ENCODE measurements at regions not wholly inside any gene's neighbourhood (a gene's known extent, or its start where the extent isn't known, plus 50 kb on each side); places are given as distances from the start of the nearest gene placed in this dataset.
"Not testable (repeated sequence)": the region's sequence is repeated elsewhere in the genome, so short reads cannot be mapped to it uniquely, and the experiment has no call there.

DNA sequence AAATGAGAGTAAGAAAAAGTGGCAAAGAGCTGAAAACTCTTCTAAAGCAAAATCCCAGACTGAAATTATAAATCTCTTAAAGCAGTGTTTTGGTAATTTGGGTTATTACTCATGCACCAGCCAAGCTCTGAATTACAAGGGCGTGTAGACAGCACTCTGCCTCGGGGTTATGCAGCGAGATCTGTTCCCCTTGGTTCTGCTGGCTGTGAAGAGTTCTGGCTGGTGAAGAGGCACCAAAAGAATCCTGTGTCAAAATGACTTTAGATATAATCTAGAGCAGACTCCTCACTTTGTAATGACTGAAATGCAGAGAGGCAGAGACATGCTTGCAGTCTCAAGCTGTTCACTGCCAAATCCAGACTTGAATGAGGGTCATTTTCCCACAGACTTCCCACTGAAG, 461.8 kb upstream of the CXADR start:
- DNase-seq (ENCODE audit: extremely low read depth in 1 of 2, low read depth in 1 of 2), result no peak

DNA sequence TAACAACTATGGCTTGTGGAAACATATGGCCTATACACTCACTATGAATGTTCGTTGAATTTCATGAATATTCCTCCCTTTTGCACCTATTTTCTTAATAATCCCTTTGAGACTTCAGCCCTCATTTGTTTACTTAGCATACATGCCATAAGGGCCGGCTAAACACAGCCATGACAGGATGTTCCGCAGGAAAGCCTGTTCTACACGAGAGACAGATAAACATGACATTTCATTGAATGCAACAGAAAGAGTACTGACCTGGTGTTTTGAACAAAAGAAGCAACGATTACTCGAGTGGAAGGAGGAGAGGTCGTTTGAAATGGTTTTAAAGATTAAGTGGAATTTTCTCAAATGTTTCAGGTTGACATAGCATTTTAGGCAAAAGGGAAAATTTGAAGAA, 459.5 kb upstream of the CXADR start:
- DNase-seq (ENCODE audit: extremely low read depth in 1 of 2, low read depth in 1 of 2), result no peak

DNA sequence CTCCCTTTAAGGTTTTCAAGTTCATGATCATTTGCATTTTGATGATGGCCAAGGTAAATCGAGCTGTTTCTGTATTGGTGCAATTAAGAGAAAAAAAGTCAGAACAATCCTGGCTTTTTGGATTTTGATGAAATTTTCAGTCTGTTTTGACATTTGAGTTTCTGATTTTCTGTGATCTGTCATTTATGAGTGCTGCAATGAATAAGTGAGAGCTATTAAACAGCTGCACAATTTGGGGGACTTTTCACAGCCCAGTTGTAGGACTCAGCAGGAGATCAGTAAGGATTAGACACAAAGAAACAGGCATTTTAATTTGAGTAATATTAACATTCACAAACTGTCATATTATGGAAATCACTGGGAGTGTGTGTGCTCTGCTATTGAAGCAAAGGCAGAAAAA, 452.9 kb upstream of the CXADR start:
- no peak for DNase-seq (ENCODE audit: extremely low read depth in 1 of 2, low read depth in 1 of 2)

DNA sequence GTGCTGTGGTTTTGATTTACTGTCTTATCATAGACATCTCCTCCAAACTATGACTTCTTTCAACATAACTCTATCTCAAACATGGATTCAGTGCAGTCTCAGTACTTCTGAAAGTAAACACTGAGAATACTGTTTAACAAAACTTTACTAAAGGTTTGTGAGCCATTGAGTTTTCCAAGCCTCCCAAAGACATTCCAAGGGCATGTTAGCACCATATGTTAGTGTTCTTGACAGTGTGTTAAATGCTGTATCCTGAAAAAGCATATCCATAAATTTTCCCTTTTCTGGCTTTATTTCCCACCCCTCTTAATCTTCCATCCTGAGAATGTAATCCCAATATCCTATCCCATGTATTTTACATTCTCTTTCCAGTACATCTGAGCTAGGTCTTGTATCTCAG, 446.8 kb upstream of the CXADR start:
- no peak for DNase-seq (ENCODE audit: extremely low read depth in 1 of 2, low read depth in 1 of 2)

DNA sequence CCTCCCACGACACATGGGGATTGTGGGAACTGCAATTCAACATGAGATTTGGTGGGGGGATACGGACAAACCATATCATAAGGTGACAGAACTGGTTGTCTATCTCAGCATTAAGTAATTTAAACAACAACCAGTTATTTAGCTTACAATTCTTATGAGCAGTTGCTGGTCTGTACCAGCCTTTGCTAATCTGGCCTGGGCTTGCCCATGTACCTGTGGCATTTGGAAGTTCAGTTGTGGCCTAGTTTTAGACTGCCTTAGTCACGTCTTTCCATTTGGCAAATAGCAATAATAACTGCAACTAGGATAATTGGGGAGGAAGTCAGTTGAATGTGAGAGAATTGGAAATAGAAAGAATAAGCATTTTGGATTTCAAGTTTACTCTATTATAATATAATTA, 441.8 kb upstream of the CXADR start:
- DNase-seq (ENCODE audit: extremely low read depth in 1 of 2, low read depth in 1 of 2), result no peak

GRCh38 chr21:17081193-17081592, 431.6 kb upstream of the CXADR start:
- DNase-seq (ENCODE audit: extremely low read depth in 1 of 2, low read depth in 1 of 2), result no peak

GRCh38 chr21:17082843-17083483, 429.9 kb upstream of the CXADR start:
- no peak for DNase-seq (ENCODE audit: extremely low read depth in 1 of 2, low read depth in 1 of 2)

DNA sequence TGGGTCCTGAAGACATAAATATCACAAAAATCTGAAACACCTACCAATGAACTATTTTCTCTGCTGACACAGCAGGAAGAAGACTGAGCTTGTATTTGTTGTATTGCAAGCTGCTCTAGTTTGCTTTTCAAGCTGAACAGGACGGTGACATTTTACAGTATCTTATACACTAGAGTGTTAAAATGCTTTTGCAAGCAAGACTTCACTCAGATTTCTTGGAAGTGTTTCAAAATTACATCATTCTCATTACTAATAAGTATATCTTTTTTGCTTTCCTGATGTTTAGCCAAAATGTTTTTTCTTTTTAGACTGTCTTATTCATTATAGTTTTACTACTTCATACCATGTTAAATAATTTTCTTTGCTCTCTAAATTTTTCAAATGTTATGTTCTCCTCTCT, 427.1 kb upstream of the CXADR start:
- DNase-seq (ENCODE audit: extremely low read depth in 1 of 2, low read depth in 1 of 2), result no peak

- DNase-seq (ENCODE audit: extremely low read depth in 1 of 2, low read depth in 1 of 2), result no peak
These were observed 424.3 kb upstream of the CXADR start for GRCh38 chr21:17088500-17088899.

GRCh38 chr21:17089091-17089491, 423.8 kb upstream of the CXADR start:
- no peak for DNase-seq (ENCODE audit: extremely low read depth in 1 of 2, low read depth in 1 of 2)

- no peak for DNase-seq (ENCODE audit: extremely low read depth in 1 of 2, low read depth in 1 of 2)
These were observed 411.1 kb upstream of the CXADR start for GRCh38 chr21:17101696-17102095.

GRCh38 chr21:17105932-17106331, 406.9 kb upstream of the CXADR start:
- DNase-seq (ENCODE audit: extremely low read depth in 1 of 2, low read depth in 1 of 2), result no peak

GRCh38 chr21:17114045-17114444, 398.8 kb upstream of the CXADR start:
- no peak for DNase-seq (ENCODE audit: extremely low read depth in 1 of 2, low read depth in 1 of 2)

DNA sequence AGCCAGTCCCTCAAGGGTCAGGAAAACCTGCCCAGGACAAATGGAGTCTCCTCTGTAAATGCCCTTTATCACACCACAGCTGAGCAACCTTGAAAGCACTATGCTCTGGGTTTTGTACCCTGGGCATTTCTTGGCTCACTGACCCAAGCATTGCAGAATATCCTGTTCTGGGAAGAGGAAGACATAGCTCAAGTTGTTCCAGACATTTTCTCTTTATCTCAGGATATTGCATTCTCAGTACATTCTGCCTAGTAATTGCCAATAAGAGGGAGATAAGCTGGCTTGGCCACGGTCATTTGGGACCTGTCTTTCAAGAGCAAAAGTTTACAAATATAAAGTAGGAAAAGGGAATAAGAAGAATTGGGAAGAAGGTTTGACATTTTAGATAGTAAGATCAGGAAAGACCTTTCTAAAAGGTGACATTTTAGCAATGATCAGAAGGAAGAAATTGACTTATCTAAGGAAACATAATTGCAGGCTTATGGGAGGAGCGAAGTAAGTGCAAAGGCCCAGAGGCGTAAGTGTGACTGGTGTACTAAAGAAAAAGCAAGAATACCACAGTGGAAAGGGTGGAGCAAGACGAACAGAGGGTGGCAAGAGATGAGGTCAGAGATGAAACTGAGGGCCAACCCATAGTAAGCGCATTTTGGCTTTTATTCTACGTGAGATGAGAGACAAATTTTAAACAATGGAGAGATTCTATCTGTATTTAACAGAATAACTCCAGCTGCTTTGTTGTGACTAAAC, 394.0 kb upstream of the CXADR start:
- no peak for DNase-seq (ENCODE audit: extremely low read depth in 1 of 2, low read depth in 1 of 2)

DNA sequence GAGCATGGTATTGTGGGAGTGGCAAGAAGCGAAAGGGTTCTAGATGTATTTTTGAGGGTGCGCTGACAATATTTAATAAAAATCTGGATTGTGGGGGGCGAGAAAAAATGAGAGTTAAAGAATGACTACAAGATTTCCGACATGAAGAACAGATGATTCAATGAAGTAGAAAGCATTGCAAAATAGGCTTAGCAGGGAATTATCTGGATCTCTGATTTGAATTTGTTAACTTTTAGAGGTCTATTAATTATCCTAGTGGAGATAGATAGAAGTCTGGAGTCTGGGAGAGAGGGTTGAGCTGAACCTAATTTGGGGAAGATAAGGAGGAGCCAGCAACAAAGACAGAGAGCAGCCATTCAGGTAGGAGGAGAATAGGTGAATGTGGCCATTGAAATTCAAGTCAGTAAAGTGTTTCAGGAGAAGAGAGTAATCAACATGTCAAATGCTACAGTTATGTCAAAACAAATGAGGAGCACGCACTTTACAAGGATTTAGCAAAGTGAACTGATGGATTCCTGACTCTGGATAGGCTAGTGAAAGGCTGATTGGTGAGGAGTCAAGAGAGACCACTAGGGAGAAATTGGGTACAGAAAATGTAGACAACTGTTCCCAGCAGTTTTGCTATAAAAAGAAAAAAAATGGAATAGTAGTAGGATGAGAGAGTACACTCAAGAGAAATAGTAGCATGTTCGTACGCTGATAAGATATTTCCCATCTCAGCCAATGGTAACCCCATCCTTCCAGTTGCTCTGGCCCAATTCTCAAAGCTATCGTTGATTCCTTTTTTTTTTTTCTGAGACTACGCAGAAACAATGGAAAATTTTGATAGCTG, 393.2 kb upstream of the CXADR start:
- no peak for DNase-seq (ENCODE audit: extremely low read depth in 1 of 2, low read depth in 1 of 2)

- not testable (repeated sequence) for DNase-seq (ENCODE audit: extremely low read depth in 1 of 2, low read depth in 1 of 2)
These were observed 385.4 kb upstream of the CXADR start for GRCh38 chr21:17127395-17127794.

GRCh38 chr21:17128132-17128531, 384.7 kb upstream of the CXADR start:
- DNase-seq (ENCODE audit: extremely low read depth in 1 of 2, low read depth in 1 of 2), result no peak

- not testable (repeated sequence) for DNase-seq (ENCODE audit: extremely low read depth in 1 of 2, low read depth in 1 of 2)
These were observed 373.7 kb upstream of the CXADR start for GRCh38 chr21:17139159-17139558.

DNA sequence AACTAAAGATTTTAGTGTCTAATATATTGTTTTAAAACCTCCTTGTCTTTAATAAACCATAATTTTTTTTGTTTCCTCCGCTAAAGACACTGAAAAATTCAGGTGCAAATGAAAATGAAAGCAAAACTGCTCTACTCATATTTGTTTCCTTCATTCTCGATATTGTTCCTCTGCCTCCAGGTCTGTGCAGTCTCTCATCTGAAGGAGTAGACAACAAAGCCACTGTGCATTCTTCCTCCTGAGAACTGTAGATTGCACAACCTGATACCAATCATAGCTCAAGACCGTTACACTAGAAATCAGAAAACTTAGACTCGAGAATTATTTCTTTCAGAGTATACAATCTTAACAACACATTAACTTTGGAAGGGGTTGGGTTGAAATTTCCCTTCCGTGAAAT, 373.1 kb upstream of the CXADR start:
- DNase-seq (ENCODE audit: extremely low read depth in 1 of 2, low read depth in 1 of 2), result no peak

DNA sequence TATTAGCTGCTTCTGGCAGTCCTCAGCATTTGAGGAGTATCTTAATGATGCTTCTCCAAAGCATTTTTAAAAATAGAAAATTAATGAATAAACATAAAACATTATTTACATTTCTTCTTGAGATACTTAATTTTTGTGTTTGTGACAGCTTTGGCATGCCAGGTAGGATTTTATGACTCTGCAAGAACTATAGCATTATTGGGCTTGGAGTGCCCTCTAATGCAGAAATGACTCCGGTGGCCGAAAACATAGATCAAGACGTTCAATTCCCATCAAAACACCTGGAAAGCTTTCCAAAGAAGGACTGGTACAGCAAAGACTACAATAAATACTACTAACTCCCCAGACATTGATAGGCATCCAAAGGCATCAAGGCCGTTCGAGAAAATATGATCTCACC, 366.4 kb upstream of the CXADR start:
- no peak for DNase-seq (ENCODE audit: extremely low read depth in 1 of 2, low read depth in 1 of 2)

GRCh38 chr21:17159697-17160096, 353.1 kb upstream of the CXADR start:
- no peak for DNase-seq (ENCODE audit: extremely low read depth in 1 of 2, low read depth in 1 of 2)

- DNase-seq (ENCODE audit: extremely low read depth in 1 of 2, low read depth in 1 of 2), result no peak
These were observed 327.2 kb upstream of the CXADR start for GRCh38 chr21:17185674-17186073.

Data from stimulated activated CD8-positive, alpha-beta memory T cell treated with anti-CD3 and anti-CD28 coated beads, Interleukin-7, amount 100 ng/mL, for 48 hours (primary cell).